Natural killer cell (primary cell): ENCODE measurements at regions not wholly inside any gene's neighbourhood (a gene's known extent, or its start where the extent isn't known, plus 50 kb on each side); places are given as distances from the start of the nearest gene placed in this dataset.

ENCODE experiments used
- ATAC-seq, 3 donors: fragments of 150-1000 bp in 2 of 3; fragments of 200-7000 bp in 1 of 3; cut with Tn5 transposase; 1 replicate in 1 of 3; 2 replicates in 2 of 3; pipeline ENCODE4 v1.10.0; 2021; ENCODE audit warnings: mild to moderate bottlenecking in 2 of 3, moderate library complexity in 2 of 3
- DNase-seq, 2 donors: peaks; one replicate each; pipeline versions ENCODE4 v3.0.0 to v3.0.0-alpha.2; 2013 to 2021; ENCODE audit warnings: mixed read lengths in 1 of 2
- H3K27ac ChIP-seq: one replicate; pipeline ENCODE4 v1.5.1; 2013; ENCODE audit warnings: mild to moderate bottlenecking, low read length
- H3K27me3 ChIP-seq: one replicate; pipeline ENCODE4 v1.6.1; 2013; ENCODE audit warnings: low read length; ENCODE audit not compliant: control insufficient read depth, insufficient read depth
- H3K36me3 ChIP-seq: one replicate; pipeline ENCODE4 v1.6.1; 2013; ENCODE audit warnings: low read length; ENCODE audit not compliant: control insufficient read depth, insufficient read depth
- H3K4me1 ChIP-seq: one replicate; pipeline ENCODE4 v1.6.1; 2013; ENCODE audit warnings: low read length; ENCODE audit not compliant: control insufficient read depth, insufficient read depth
- H3K4me3 ChIP-seq: one replicate; pipeline ENCODE4 v1.5.1; 2013; ENCODE audit warnings: low read length
- H3K9me3 ChIP-seq: one replicate; pipeline ENCODE4 v1.6.1; 2013; ENCODE audit warnings: low read length; ENCODE audit not compliant: control insufficient read depth, insufficient read depth
- H3K27ac Mint-ChIP-seq, 2 donors: one replicate each; pipeline ENCODE4 v1.8.0; 2022; ENCODE audit warnings: mild to moderate bottlenecking in 2 of 2, mixed read lengths in 2 of 2, moderate library complexity in 1 of 2
- H3K27me3 Mint-ChIP-seq, 2 donors: one replicate each; pipeline ENCODE4 v1.8.0; 2022; ENCODE audit warnings: low read depth in 2 of 2, mixed read lengths in 2 of 2
- H3K36me3 Mint-ChIP-seq: one replicate; pipeline ENCODE4 v1.8.0; 2022; ENCODE audit warnings: mixed read lengths
- H3K4me1 Mint-ChIP-seq, 2 donors: one replicate each; pipeline ENCODE4 v1.8.0; 2022; ENCODE audit warnings: mixed read lengths in 2 of 2
- H3K4me3 Mint-ChIP-seq: one replicate; pipeline ENCODE4 v1.8.0; 2022; ENCODE audit warnings: mild to moderate bottlenecking, moderate library complexity, mixed read lengths
- H3K9me3 Mint-ChIP-seq, 2 donors: one replicate each; pipeline ENCODE4 v1.8.0; 2022; ENCODE audit warnings: mixed read lengths in 2 of 2
- WGBS: methylation state at CpG from one replicate; pipeline ENCODE4 v1.1.7; 2013; ENCODE audit warnings: missing lambda C conversion rate; ENCODE audit not compliant: insufficient coverage; 5-methylcytosine and 5-hydroxymethylcytosine counted together
- intact Hi-C: fragments of 100-400 bp; cut with micrococcal nuclease; formaldehyde crosslinking; loops from one replicate; pipeline ENCODE4 v1.14.2; 2022
- TF ChIP-seq, protein P1 (sequence below): fragments of 200-600 bp; IDR thresholded peaks from one replicate; pipeline ENCODE4 v1.8.0; 2022; ENCODE audit warnings: antibody characterized with exemption

DNA sequence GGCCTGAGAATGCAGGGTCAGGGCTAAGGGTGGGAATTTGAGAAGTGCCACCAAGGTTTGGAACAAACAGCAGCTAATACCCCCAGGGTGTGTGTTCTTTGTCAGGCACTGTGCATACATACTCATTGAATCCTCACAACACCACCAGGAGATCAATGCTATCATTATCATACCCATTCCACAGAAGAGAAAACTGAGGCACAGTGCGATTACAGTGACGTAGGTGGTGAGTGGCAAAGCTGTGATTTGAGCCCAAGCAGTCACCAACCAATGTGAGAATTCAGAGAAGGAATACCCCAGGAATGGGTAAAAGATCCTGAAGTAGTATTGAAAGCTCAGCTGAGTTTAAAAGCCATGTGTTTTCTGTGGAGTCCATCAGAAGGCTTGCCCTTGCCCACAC lies 281.6 kb upstream of the MGAT5 start:
- Histone ChIP-seq H3K36me3 (no peaks in the 10 kb centered on the region), H3K27ac (no peak overlapping the region), H3K4me1 (no peaks in the 10 kb centered on the region), H3K9me3 (no peaks in the 10 kb centered on the region), H3K27me3 (no peaks in the 10 kb centered on the region), H3K4me3 (no peak overlapping the region)
- H3K36me3 Mint-ChIP-seq = no peaks in the 10 kb centered on the region
- H3K27ac Mint-ChIP-seq = no peak overlapping the region
- TF ChIP-seq, protein P1, sequence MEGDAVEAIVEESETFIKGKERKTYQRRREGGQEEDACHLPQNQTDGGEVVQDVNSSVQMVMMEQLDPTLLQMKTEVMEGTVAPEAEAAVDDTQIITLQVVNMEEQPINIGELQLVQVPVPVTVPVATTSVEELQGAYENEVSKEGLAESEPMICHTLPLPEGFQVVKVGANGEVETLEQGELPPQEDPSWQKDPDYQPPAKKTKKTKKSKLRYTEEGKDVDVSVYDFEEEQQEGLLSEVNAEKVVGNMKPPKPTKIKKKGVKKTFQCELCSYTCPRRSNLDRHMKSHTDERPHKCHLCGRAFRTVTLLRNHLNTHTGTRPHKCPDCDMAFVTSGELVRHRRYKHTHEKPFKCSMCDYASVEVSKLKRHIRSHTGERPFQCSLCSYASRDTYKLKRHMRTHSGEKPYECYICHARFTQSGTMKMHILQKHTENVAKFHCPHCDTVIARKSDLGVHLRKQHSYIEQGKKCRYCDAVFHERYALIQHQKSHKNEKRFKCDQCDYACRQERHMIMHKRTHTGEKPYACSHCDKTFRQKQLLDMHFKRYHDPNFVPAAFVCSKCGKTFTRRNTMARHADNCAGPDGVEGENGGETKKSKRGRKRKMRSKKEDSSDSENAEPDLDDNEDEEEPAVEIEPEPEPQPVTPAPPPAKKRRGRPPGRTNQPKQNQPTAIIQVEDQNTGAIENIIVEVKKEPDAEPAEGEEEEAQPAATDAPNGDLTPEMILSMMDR = no peak
- DNase-seq (no peak), ATAC-seq (no peak)
- no peak overlapping the region for H3K4me3 Mint-ChIP-seq
- H3K4me1 Mint-ChIP-seq = no peaks in the 10 kb centered on the region
- WGBS = 94% methylated on average over 2 of the region's 2 CpGs
- H3K27me3 Mint-ChIP-seq = peaks cover 6 to 17% of the 10 kb centered on the region in 2 donors
- intact Hi-C loops = no loop called here
- no peaks in the 10 kb centered on the region for H3K9me3 Mint-ChIP-seq

DNA sequence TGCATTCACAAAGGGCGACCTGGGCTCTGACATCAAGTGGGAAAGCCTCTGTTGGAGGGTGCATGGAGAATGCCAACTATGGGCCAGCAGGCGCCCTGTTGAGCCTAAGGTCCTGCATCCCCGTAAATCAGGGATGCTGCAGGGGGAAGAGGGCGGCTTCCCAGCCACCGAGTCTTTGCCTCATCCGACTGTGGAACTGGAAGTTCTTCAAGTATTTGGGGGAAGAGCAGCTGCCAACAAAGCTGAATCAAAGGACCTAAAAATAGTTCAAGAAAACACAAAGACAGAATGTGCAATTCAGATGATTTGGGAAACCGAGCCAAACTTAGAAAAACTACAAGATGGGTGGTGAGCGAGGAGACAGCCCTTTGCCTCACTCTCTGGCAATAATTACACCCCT lies 281.1 kb upstream of the MGAT5 start:
- intact Hi-C loops = no loop called here
- no peaks in the 10 kb centered on the region for H3K27me3 ChIP-seq
- no peaks in the 10 kb centered on the region for H3K9me3 Mint-ChIP-seq

DNA sequence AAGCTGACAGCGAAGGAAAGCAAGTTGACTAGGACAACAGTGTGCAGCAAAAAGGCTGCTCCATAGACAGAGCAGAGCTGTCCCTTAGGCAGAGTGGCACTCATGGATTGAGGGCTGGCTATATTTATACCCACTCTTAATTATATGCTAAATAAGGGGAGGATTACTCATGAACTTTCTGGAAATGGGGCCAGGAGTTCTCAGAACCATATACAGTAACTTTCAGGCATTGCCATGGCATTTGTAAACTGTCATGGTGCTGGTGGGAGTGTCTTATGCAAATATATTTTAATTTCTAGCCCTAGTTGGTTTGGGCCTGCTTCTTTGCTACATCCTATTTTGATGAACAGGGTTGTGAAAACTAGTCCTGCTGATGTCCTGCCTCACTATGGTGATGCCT lies 279.5 kb upstream of the MGAT5 start:
- no peaks in the 10 kb centered on the region for H3K4me1 Mint-ChIP-seq
- H3K27me3 Mint-ChIP-seq = peaks cover 6 to 10% of the 10 kb centered on the region in 2 donors
- ATAC-seq (no peak), DNase-seq (no peak)
- H3K36me3 Mint-ChIP-seq = no peaks in the 10 kb centered on the region
- intact Hi-C loops = no loop called here
- Histone ChIP-seq H3K27ac (no peak overlapping the region), H3K9me3 (no peaks in the 10 kb centered on the region), H3K27me3 (no peaks in the 10 kb centered on the region), H3K36me3 (no peaks in the 10 kb centered on the region), H3K4me1 (no peaks in the 10 kb centered on the region), H3K4me3 (no peak overlapping the region)
- H3K27ac Mint-ChIP-seq = no peak overlapping the region
- whole genome bisulfite sequencing = 95% methylated on average over 1 of the region's 1 CpG
- H3K4me3 Mint-ChIP-seq = no peak overlapping the region
- TF ChIP-seq, protein P1 = no peak
- no peaks in the 10 kb centered on the region for H3K9me3 Mint-ChIP-seq

More for the DNA sequence above, 281.1 kb upstream of the MGAT5 start:
- DNase-seq = no peak
- H3K27ac ChIP-seq = no peak overlapping the region
- TF ChIP-seq, protein P1 = no peak
- H3K4me1 ChIP-seq = no peaks in the 10 kb centered on the region
- no peaks in the 10 kb centered on the region for H3K4me1 Mint-ChIP-seq
- no peaks in the 10 kb centered on the region for H3K36me3 Mint-ChIP-seq
- H3K4me3 Mint-ChIP-seq = no peak overlapping the region
- 91% methylated on average over 8 of the region's 8 CpGs for WGBS
- H3K36me3 ChIP-seq = no peaks in the 10 kb centered on the region
- no peaks in the 10 kb centered on the region for H3K9me3 ChIP-seq
- peaks cover 6 to 17% of the 10 kb centered on the region in 2 donors for H3K27me3 Mint-ChIP-seq
- H3K27ac Mint-ChIP-seq = no peak overlapping the region
- no peak overlapping the region for H3K4me3 ChIP-seq
- ATAC-seq = no peak

DNA sequence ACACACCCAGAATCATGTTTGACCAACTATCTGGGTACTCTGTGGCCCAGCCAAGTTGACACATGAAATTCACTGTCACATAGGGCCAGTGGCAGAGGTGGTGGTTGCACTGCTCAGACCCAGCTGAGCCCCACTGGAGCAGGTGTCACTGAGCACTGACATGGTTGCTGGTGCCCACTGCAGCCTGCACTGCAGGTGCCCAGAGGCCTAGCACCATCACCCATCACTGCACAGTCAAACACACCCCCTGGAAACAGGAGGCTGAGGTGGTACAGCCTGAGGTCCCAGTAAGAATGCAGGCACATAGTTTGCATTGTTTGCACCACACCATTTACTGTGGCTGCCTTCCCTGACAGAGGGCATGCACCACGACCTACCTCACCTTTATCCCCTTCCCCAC lies 278.7 kb upstream of the MGAT5 start:
- Mint-ChIP-seq H3K36me3 (no peaks in the 10 kb centered on the region), H3K27me3 (peaks cover 6 to 8% of the 10 kb centered on the region in 2 donors), H3K4me1 (no peaks in the 10 kb centered on the region), H3K4me3 (no peak overlapping the region), H3K27ac (no peak overlapping the region), H3K9me3 (no peaks in the 10 kb centered on the region)
- ATAC-seq (no peak), DNase-seq (no peak)
- 43% methylated on average over 1 of the region's 1 CpG for WGBS
- Histone ChIP-seq H3K27me3 (no peaks in the 10 kb centered on the region), H3K36me3 (no peaks in the 10 kb centered on the region), H3K4me1 (no peaks in the 10 kb centered on the region), H3K9me3 (no peaks in the 10 kb centered on the region), H3K27ac (no peak overlapping the region), H3K4me3 (no peak overlapping the region)
- intact Hi-C loops = no loop called here
- TF ChIP-seq, protein P1 = no peak
